Mucosa of rectum (tissue), 2 donors: ENCODE measurements at regions not wholly inside any gene's neighbourhood (a gene's known extent, or its start where the extent isn't known, plus 50 kb on each side); places are given as distances from the start of the nearest gene placed in this dataset.
"Not testable (repeated sequence)": the region's sequence is repeated elsewhere in the genome, so short reads cannot be mapped to it uniquely, and the experiment has no call there.

Experiments used
- H3K27ac ChIP-seq, 2 donors: one replicate each; pipeline ENCODE4 v1.7.0; 2013; ENCODE audit warnings: inconsistent platforms in 2 of 2, low read depth in 2 of 2, low read length in 2 of 2
- H3K27me3 ChIP-seq, 2 donors: one replicate each; pipeline ENCODE4 v1.7.0; 2013; ENCODE audit warnings: low read length in 2 of 2; ENCODE audit not compliant: control insufficient read depth in 2 of 2, insufficient read depth in 2 of 2
- H3K36me3 ChIP-seq, 2 donors: one replicate each; pipeline ENCODE4 v1.7.0; 2013; ENCODE audit warnings: low read length in 2 of 2; ENCODE audit not compliant: control insufficient read depth in 2 of 2, insufficient read depth in 2 of 2
- H3K4me1 ChIP-seq, 2 donors: one replicate each; pipeline ENCODE4 v1.7.0; 2013; ENCODE audit warnings: low read length in 2 of 2, mild to moderate bottlenecking in 1 of 2; ENCODE audit not compliant: control insufficient read depth in 2 of 2, insufficient read depth in 2 of 2
- H3K4me3 ChIP-seq, 2 donors: one replicate each; pipeline ENCODE4 v1.7.0; 2013; ENCODE audit warnings: low read length in 2 of 2
- H3K9ac ChIP-seq, 2 donors: one replicate each; pipeline ENCODE4 v1.7.0; 2013; ENCODE audit warnings: low read length in 2 of 2, low read depth in 1 of 2, mild to moderate bottlenecking in 1 of 2
- H3K9me3 ChIP-seq, 2 donors: one replicate each; pipeline ENCODE4 v1.7.0; 2013; ENCODE audit warnings: low read length in 2 of 2; ENCODE audit not compliant: control insufficient read depth in 2 of 2
- donor health status: healthy.
- donor health status: Normal muscosa, but diverticular disease.

DNA sequence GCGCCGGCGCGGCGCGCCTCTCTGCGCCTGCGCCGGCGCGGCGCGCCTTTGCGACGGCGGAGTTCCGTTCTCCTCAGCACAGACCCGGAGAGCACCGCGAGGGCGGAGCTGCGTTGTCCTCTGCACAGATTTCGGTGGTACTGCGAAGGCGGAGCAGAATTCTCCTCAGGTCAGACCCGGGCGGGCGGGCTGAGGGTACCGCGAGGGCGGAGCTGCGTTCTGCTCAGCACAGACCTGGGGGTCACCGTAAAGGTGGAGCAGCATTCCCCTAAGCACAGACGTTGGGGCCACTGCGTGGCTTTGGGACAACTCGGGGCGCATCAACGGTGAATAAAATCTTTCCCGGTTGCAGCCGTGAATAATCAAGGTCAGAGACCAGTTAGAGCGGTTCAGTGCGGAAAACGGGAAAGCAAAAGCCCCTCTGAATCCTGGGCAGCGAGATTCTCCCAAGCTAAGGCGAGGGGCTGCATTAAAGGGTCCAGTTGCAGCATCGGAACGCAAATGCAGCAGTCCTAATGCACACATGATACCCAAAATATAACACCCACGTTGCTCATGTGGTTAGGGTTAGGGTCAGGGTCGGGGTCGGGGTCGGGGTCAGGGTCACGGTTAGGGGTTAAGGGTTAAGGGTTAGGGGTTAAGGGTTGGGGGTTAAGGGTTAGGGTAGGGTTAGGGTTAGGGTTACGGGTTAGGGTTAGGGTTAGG lies 168.4 kb downstream of the OR4F15 start:
- H3K36me3 ChIP-seq, H3K27me3 ChIP-seq, H3K9ac ChIP-seq, H3K4me1 ChIP-seq, H3K27ac ChIP-seq, H3K9me3 ChIP-seq, H3K4me3 ChIP-seq: not testable (repeated sequence)
